Neural cell (in vitro differentiated cells): ENCODE measurements at regions not wholly inside any gene's neighbourhood (a gene's known extent, or its start where the extent isn't known, plus 50 kb on each side); places are given as distances from the start of the nearest gene placed in this dataset.

Experiments
- CTCF ChIP-seq: fragments of 450-650 bp; IDR thresholded peaks from 2 replicates; pipeline ENCODE4 v1.5.1; 2014; ENCODE audit warnings: antibody characterized with exemption, mild to moderate bottlenecking, moderate library complexity; ENCODE audit not compliant: poor library complexity, severe bottlenecking
- EP300 ChIP-seq: fragments of 450-650 bp; conservative IDR thresholded peaks from 2 replicates; pipeline ENCODE4 v1.6.1; 2014; ENCODE audit warnings: antibody characterized with exemption, mild to moderate bottlenecking, moderate library complexity; ENCODE audit not compliant: poor library complexity, severe bottlenecking
- EZH2 ChIP-seq: fragments of 200-600, 300-800 bp; shearing (Covaris generic), sonication (generic); IDR thresholded peaks from 2 replicates; pipeline ENCODE4 v1.6.1; 2014; ENCODE audit warnings: antibody characterized with exemption, low read length, borderline replicate concordance, mild to moderate bottlenecking; ENCODE audit not compliant: insufficient read depth, poor library complexity, severe bottlenecking
- MXI1 ChIP-seq: fragments of 450-650 bp; conservative IDR thresholded peaks from 2 replicates; pipeline ENCODE4 v1.6.1; 2014; ENCODE audit warnings: antibody characterized with exemption, mild to moderate bottlenecking; ENCODE audit not compliant: poor library complexity, severe bottlenecking
- POLR2AphosphoS5 ChIP-seq: IDR thresholded peaks from 2 replicates; pipeline ENCODE4 v1.6.1; 2012

GRCh38 chr22:34344702-34345101 is 424.4 kb upstream of the LARGE1 start:
- TF ChIP-seq CTCF (no peak), POLR2AphosphoS5 (no peak), EZH2 (no peak), EP300 (no peak), MXI1 (no peak)
